WTC11 (cell line): ENCODE measurements at regions not wholly inside any gene's neighbourhood (a gene's known extent, or its start where the extent isn't known, plus 50 kb on each side); places are given as distances from the start of the nearest gene placed in this dataset.

Experiments
- ATAC-seq: fragments of 200-7000 bp; cut with Tn5 transposase; 2 replicates; pipeline ENCODE4 v1.10.0; 2021; ENCODE audit warnings: mild to moderate bottlenecking, moderate library complexity
- CTCF ChIA-PET: fragments of 300-600 bp; sonication (Branson Sonifier 250); formaldehyde crosslinking; loops from one replicate; lab custom pipeline; 2021; ENCODE audit warnings: antibody characterized with exemption; lab: Charles Lee
- POLR2A ChIA-PET: fragments of 350-600 bp; sonication (Branson Sonifier 250); formaldehyde crosslinking; loops from one replicate; lab custom pipeline; 2021; ENCODE audit warnings: antibody characterized with exemption; lab: Charles Lee
- DNase-seq: peaks from one replicate; pipeline ENCODE4 v3.0.0; 2021; ENCODE audit warnings: low spot score
- H3K27ac Mint-ChIP-seq: 2 replicates; pipeline ENCODE4 v1.8.0; 2021; ENCODE audit warnings: mixed read lengths
- H3K27me3 Mint-ChIP-seq: 2 replicates; pipeline ENCODE4 v1.8.0; 2021; ENCODE audit warnings: low read depth, mild to moderate bottlenecking, moderate library complexity, mixed read lengths
- H3K36me3 Mint-ChIP-seq: 2 replicates; pipeline ENCODE4 v1.8.0; 2021; ENCODE audit warnings: mixed read lengths
- H3K4me1 Mint-ChIP-seq: 2 replicates; pipeline ENCODE4 v1.8.0; 2022; ENCODE audit warnings: mixed read lengths
- H3K4me3 Mint-ChIP-seq: 2 replicates; pipeline ENCODE4 v1.8.0; 2021; ENCODE audit warnings: mild to moderate bottlenecking, moderate library complexity, mixed read lengths
- H3K9me3 Mint-ChIP-seq: 2 replicates; pipeline ENCODE4 v1.8.0; 2021; ENCODE audit warnings: mixed read lengths
- ARID4B ChIP-seq: sonication (generic); formaldehyde crosslinking; IDR thresholded peaks from 2 replicates; pipeline ENCODE4 v1.8.0; 2023; ENCODE audit warnings: missing genetic modification reagents, mild to moderate bottlenecking, borderline replicate concordance
- CREB1 ChIP-seq: sonication (generic); formaldehyde crosslinking; IDR thresholded peaks from 2 replicates; pipeline ENCODE4 v1.8.0; 2023; ENCODE audit warnings: mild to moderate bottlenecking, missing genetic modification reagents
- FOXJ3 ChIP-seq: sonication (generic); formaldehyde crosslinking; IDR thresholded peaks from 2 replicates; pipeline ENCODE4 v1.9.0; 2021; ENCODE audit warnings: missing genetic modification reagents, mild to moderate bottlenecking, borderline replicate concordance
- FOXK1 ChIP-seq: sonication (generic); formaldehyde crosslinking; IDR thresholded peaks from 2 replicates; pipeline ENCODE4 v1.8.0; 2022; ENCODE audit warnings: mild to moderate bottlenecking, moderate library complexity, missing genetic modification reagents
- GABPB1 ChIP-seq: sonication (generic); formaldehyde crosslinking; IDR thresholded peaks from 2 replicates; pipeline ENCODE4 v1.8.1; 2023; ENCODE audit warnings: mild to moderate bottlenecking, missing genetic modification reagents
- IRF2 ChIP-seq: sonication (generic); formaldehyde crosslinking; IDR thresholded peaks from 2 replicates; pipeline ENCODE4 v1.8.0; 2022; ENCODE audit warnings: low read depth, missing genetic modification reagents, borderline replicate concordance
- JUN ChIP-seq: sonication (generic); formaldehyde crosslinking; IDR thresholded peaks from 2 replicates; pipeline ENCODE4 v1.8.0; 2023; ENCODE audit warnings: mild to moderate bottlenecking, missing genetic modification reagents
- KAT7 ChIP-seq: sonication (generic); formaldehyde crosslinking; IDR thresholded peaks from 2 replicates; pipeline ENCODE4 v1.8.1; 2023; ENCODE audit warnings: missing genetic modification reagents, mild to moderate bottlenecking, borderline replicate concordance
- MYBL2 ChIP-seq: sonication (generic); formaldehyde crosslinking; IDR thresholded peaks from 2 replicates; pipeline ENCODE4 v1.8.1; 2023; ENCODE audit warnings: mild to moderate bottlenecking, moderate library complexity, missing genetic modification reagents
- NR2C2 ChIP-seq: sonication (generic); formaldehyde crosslinking; IDR thresholded peaks from 2 replicates; pipeline ENCODE4 v1.8.0; 2022; ENCODE audit warnings: mild to moderate bottlenecking, missing genetic modification reagents
- SMAD3 ChIP-seq: sonication (generic); formaldehyde crosslinking; IDR thresholded peaks from 2 replicates; pipeline ENCODE4 v1.8.0; 2022; ENCODE audit warnings: missing genetic modification reagents, mild to moderate bottlenecking, borderline replicate concordance
- TEAD1 ChIP-seq: sonication (generic); formaldehyde crosslinking; IDR thresholded peaks from 2 replicates; pipeline ENCODE4 v1.8.0; 2022; ENCODE audit warnings: mild to moderate bottlenecking, missing genetic modification reagents
- ZBTB21 ChIP-seq: sonication (generic); formaldehyde crosslinking; IDR thresholded peaks from 2 replicates; pipeline ENCODE4 v1.8.1; 2023; ENCODE audit warnings: mild to moderate bottlenecking, missing genetic modification reagents, borderline replicate concordance
- ZNF138 ChIP-seq: sonication (generic); formaldehyde crosslinking; conservative IDR thresholded peaks from 2 replicates; pipeline ENCODE4 v1.8.1; 2022; ENCODE audit warnings: mild to moderate bottlenecking, moderate library complexity, missing genetic modification reagents
- ZNF263 ChIP-seq: sonication (generic); formaldehyde crosslinking; IDR thresholded peaks from 2 replicates; pipeline ENCODE4 v1.8.1; 2022; ENCODE audit warnings: low read depth, mild to moderate bottlenecking, moderate library complexity, missing genetic modification reagents
- ZNF396 ChIP-seq: fragments of 250-450 bp; sonication (Bioruptor Pico); IDR thresholded peaks from 2 replicates; pipeline ENCODE4 v1.8.0; 2021; ENCODE audit warnings: mild to moderate bottlenecking, moderate library complexity, borderline replicate concordance
- ZNF671 ChIP-seq: fragments of 250-450 bp; sonication (Bioruptor Pico); IDR thresholded peaks from 2 replicates; pipeline ENCODE4 v1.8.0; 2021; ENCODE audit warnings: mild to moderate bottlenecking
- TF ChIP-seq, protein P1 (sequence below): fragments of 250-450 bp; sonication (Bioruptor Pico); IDR thresholded peaks from 2 replicates; pipeline ENCODE4 v1.9.0; 2021; ENCODE audit warnings: mild to moderate bottlenecking
- TF ChIP-seq, protein P2 (sequence below): sonication (generic); formaldehyde crosslinking; IDR thresholded peaks from 2 replicates; pipeline ENCODE4 v1.8.1; 2022; ENCODE audit warnings: low read depth, missing genetic modification reagents, borderline replicate concordance
- TF ChIP-seq, protein P3 (sequence below): sonication (generic); formaldehyde crosslinking; IDR thresholded peaks from 2 replicates; pipeline ENCODE4 v1.8.0; 2022; ENCODE audit warnings: mild to moderate bottlenecking, missing genetic modification reagents
- TF ChIP-seq, protein P4 (sequence below): fragments of 250-450 bp; sonication (Bioruptor Pico); IDR thresholded peaks from 2 replicates; pipeline ENCODE4 v2.1.2; 2022; ENCODE audit warnings: mild to moderate bottlenecking, moderate library complexity
- TF ChIP-seq, protein P5 (sequence below): sonication (generic); formaldehyde crosslinking; IDR thresholded peaks from 2 replicates; pipeline ENCODE4 v1.8.0; 2023; ENCODE audit warnings: missing genetic modification reagents
- TF ChIP-seq, protein P6 (sequence below): sonication (generic); formaldehyde crosslinking; IDR thresholded peaks from 2 replicates; pipeline ENCODE4 v1.8.1; 2023; ENCODE audit warnings: mild to moderate bottlenecking, missing genetic modification reagents, moderate library complexity

- no peak for ATAC-seq
- H3K4me1 Mint-ChIP-seq = peaks cover 10% of the 10 kb centered on the region
- H3K4me3 Mint-ChIP-seq = no peak overlapping the region
- CTCF ChIA-PET = no interaction called here
- H3K27me3 Mint-ChIP-seq = peaks cover 4% of the 10 kb centered on the region; the same call in 1 of the 2 replicates
- H3K27ac Mint-ChIP-seq = no peak overlapping the region
- TF ChIP-seq ZBTB21 (CRISPR knock-in tag) = no peak
- TF ChIP-seq, protein P1, sequence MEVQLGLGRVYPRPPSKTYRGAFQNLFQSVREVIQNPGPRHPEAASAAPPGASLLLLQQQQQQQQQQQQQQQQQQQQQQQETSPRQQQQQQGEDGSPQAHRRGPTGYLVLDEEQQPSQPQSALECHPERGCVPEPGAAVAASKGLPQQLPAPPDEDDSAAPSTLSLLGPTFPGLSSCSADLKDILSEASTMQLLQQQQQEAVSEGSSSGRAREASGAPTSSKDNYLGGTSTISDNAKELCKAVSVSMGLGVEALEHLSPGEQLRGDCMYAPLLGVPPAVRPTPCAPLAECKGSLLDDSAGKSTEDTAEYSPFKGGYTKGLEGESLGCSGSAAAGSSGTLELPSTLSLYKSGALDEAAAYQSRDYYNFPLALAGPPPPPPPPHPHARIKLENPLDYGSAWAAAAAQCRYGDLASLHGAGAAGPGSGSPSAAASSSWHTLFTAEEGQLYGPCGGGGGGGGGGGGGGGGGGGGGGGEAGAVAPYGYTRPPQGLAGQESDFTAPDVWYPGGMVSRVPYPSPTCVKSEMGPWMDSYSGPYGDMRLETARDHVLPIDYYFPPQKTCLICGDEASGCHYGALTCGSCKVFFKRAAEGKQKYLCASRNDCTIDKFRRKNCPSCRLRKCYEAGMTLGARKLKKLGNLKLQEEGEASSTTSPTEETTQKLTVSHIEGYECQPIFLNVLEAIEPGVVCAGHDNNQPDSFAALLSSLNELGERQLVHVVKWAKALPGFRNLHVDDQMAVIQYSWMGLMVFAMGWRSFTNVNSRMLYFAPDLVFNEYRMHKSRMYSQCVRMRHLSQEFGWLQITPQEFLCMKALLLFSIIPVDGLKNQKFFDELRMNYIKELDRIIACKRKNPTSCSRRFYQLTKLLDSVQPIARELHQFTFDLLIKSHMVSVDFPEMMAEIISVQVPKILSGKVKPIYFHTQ (CRISPR knock-in tag) = no peak
- TF ChIP-seq TEAD1 (CRISPR knock-in tag) = no peak
- TF ChIP-seq SMAD3 (CRISPR knock-in tag) = no peak
- TF ChIP-seq GABPB1 (CRISPR knock-in tag) = no peak
- TF ChIP-seq CREB1 (CRISPR knock-in tag) = no peak
- no peak for TF ChIP-seq MYBL2
- TF ChIP-seq, protein P2, sequence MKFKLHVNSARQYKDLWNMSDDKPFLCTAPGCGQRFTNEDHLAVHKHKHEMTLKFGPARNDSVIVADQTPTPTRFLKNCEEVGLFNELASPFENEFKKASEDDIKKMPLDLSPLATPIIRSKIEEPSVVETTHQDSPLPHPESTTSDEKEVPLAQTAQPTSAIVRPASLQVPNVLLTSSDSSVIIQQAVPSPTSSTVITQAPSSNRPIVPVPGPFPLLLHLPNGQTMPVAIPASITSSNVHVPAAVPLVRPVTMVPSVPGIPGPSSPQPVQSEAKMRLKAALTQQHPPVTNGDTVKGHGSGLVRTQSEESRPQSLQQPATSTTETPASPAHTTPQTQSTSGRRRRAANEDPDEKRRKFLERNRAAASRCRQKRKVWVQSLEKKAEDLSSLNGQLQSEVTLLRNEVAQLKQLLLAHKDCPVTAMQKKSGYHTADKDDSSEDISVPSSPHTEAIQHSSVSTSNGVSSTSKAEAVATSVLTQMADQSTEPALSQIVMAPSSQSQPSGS (CRISPR knock-in tag) = no peak
- TF ChIP-seq JUN = no peak
- TF ChIP-seq ZNF396 (CRISPR knock-in tag) = no peak
- TF ChIP-seq, protein P3, sequence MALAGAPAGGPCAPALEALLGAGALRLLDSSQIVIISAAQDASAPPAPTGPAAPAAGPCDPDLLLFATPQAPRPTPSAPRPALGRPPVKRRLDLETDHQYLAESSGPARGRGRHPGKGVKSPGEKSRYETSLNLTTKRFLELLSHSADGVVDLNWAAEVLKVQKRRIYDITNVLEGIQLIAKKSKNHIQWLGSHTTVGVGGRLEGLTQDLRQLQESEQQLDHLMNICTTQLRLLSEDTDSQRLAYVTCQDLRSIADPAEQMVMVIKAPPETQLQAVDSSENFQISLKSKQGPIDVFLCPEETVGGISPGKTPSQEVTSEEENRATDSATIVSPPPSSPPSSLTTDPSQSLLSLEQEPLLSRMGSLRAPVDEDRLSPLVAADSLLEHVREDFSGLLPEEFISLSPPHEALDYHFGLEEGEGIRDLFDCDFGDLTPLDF (CRISPR knock-in tag) = no peak
- TF ChIP-seq ZNF138 = no peak
- TF ChIP-seq FOXJ3 (CRISPR knock-in tag) = no peak
- TF ChIP-seq IRF2 = no peak
- TF ChIP-seq ZNF671 = no peak
- TF ChIP-seq KAT7 (CRISPR knock-in tag) = no peak
- TF ChIP-seq, protein P4, sequence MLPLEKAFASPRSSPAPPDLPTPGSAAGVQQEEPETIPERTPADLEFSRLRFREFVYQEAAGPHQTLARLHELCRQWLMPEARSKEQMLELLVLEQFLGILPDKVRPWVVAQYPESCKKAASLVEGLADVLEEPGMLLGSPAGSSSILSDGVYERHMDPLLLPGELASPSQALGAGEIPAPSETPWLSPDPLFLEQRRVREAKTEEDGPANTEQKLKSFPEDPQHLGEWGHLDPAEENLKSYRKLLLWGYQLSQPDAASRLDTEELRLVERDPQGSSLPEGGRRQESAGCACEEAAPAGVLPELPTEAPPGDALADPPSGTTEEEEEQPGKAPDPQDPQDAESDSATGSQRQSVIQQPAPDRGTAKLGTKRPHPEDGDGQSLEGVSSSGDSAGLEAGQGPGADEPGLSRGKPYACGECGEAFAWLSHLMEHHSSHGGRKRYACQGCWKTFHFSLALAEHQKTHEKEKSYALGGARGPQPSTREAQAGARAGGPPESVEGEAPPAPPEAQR (CRISPR knock-in tag) = no peak
- no peak for TF ChIP-seq NR2C2 (CRISPR knock-in tag)
- POLR2A ChIA-PET = no interaction called here
- DNase-seq = no peak
- H3K36me3 Mint-ChIP-seq = peaks cover 6% of the 10 kb centered on the region; the same call in 1 of the 2 replicates
- H3K9me3 Mint-ChIP-seq = peaks cover 31% of the 10 kb centered on the region
Observed at GRCh38 chr2:2940061-2940460, 437.6 kb downstream of the EIPR1 start.

DNA sequence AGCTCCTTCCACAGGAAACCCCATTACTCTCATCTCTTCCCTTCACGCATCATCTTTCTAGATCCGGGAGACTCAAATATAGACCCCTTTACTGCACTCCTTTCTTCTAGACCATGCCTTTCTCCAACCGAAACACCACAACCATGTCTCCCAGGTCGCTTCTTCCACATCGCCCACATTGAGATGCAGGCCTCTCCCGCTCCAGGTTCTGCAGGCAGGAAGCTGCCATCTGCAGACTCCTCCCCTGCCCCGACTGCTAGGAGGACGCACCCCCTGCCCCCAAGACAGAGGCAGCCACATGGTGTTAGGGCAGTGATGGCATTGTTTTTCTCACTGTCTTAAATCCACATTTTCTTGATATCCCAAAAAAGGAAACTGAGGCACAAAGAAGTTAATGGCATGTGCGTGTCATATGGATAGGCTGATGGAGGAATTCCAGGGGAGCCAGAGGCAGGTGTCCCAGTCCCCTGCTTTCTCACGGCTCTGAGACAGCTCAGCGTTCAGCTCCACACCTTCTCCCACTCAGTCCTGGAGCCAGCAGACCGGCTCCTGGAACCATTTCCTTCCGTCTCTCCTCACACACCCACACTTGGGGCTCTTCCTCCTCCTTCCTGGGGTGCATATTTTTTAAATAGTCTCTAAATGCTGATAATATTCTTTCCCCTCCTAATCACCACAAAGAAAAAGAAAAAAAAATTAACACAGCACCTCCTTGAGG is 438.4 kb downstream of the EIPR1 start:
- H3K27ac Mint-ChIP-seq = no peak overlapping the region
- CTCF ChIA-PET = no interaction called here
- H3K27me3 Mint-ChIP-seq = peaks cover 4% of the 10 kb centered on the region; the same call in 1 of the 2 replicates
- H3K4me3 Mint-ChIP-seq = no peak overlapping the region
- ATAC-seq (no peak), DNase-seq (no peak)
- POLR2A ChIA-PET = no interaction called here
- 0 out of 2 replicates have a peak, but pooled peaks cover 5% of the 10 kb centered on the region for H3K36me3 Mint-ChIP-seq
- H3K4me1 Mint-ChIP-seq = peaks cover 10% of the 10 kb centered on the region
- H3K9me3 Mint-ChIP-seq = peaks cover 23% of the 10 kb centered on the region
- TF ChIP-seq, protein P5, sequence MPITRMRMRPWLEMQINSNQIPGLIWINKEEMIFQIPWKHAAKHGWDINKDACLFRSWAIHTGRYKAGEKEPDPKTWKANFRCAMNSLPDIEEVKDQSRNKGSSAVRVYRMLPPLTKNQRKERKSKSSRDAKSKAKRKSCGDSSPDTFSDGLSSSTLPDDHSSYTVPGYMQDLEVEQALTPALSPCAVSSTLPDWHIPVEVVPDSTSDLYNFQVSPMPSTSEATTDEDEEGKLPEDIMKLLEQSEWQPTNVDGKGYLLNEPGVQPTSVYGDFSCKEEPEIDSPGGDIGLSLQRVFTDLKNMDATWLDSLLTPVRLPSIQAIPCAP = no peak
- TF ChIP-seq GABPB1 (CRISPR knock-in tag) (no peak), FOXK1 (CRISPR knock-in tag) (no peak), ARID4B (CRISPR knock-in tag) (no peak), ZNF263 (CRISPR knock-in tag) (no peak)
- TF ChIP-seq, protein P6, sequence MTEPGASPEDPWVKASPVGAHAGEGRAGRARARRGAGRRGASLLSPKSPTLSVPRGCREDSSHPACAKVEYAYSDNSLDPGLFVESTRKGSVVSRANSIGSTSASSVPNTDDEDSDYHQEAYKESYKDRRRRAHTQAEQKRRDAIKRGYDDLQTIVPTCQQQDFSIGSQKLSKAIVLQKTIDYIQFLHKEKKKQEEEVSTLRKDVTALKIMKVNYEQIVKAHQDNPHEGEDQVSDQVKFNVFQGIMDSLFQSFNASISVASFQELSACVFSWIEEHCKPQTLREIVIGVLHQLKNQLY (CRISPR knock-in tag) = no peak
